ENCODE measurements at regions not wholly inside any gene's neighbourhood (a gene's known extent, or its start where the extent isn't known, plus 50 kb on each side); places are given as distances from the start of the nearest gene placed in this dataset.

GRCh38 chr11:69545976-69546617 is 64.6 kb downstream of the LINC01488 start:
- Mint-ChIP-seq H3K27ac (no peak overlapping the region), H3K4me3 (no peak overlapping the region), H3K36me3 (no peaks in the 10 kb centered on the region), H3K9me3 (peaks cover 9 to 17% (median 12%) of the 10 kb centered on the region in 3 donors), H3K4me1 (peaks cover 0 to 8% (median 7%) of the 10 kb centered on the region in 3 donors), H3K27me3 (peaks cover 19 to 45% of the 10 kb centered on the region in 2 donors)
- Histone ChIP-seq H3K4me3 (ENCODE audit: control insufficient read depth in 1 of 2, extremely low read depth in 1 of 2, low read length in 1 of 2) (no peak overlapping the region), H3K27ac (ENCODE audit: low read length) (no peak overlapping the region), H3K4me1 (ENCODE audit: control insufficient read depth in 1 of 2, extremely low read depth in 1 of 2, insufficient read depth in 2 of 2, low read length in 2 of 2) (peaks cover 0 to 4% of the 10 kb centered on the region in 2 experiments), H3K36me3 (ENCODE audit: control insufficient read depth in 2 of 2, extremely low read depth in 1 of 2, insufficient read depth in 1 of 2, low read length in 1 of 2) (no peaks in the 10 kb centered on the region), H3K9me3 (peaks cover 3% of the 10 kb centered on the region), H3K27me3 (replicated peaks in 1 of 2; ENCODE audit: control insufficient read depth in 2 of 2, extremely low read depth in 1 of 2, insufficient read depth in 2 of 2, low read length in 1 of 2) (peaks cover 0 to 47% of the 10 kb centered on the region in 2 experiments)
- ATAC-seq (replicated peaks in 1 of 4) = no peak
- WGBS (ENCODE audit: insufficient coverage) = 95% methylated on average over 16 of the region's 18 CpGs
- no peak for DNase-seq
- ChIA-PET POLR2A (no interaction called here), CTCF (no interaction called here)

- peaks cover 0 to 4% of the 10 kb centered on the region in 2 experiments for H3K4me1 ChIP-seq (ENCODE audit: control insufficient read depth in 1 of 2, extremely low read depth in 1 of 2, insufficient read depth in 2 of 2, low read length in 2 of 2)
- H3K9me3 Mint-ChIP-seq = peaks cover 9 to 22% (median 13%) of the 10 kb centered on the region in 3 donors
- H3K36me3 Mint-ChIP-seq = peaks cover 3% of the 10 kb centered on the region
- POLR2A ChIA-PET = no interaction called here
- DNase-seq = no peak
- H3K27ac ChIP-seq (ENCODE audit: low read length) = no peak overlapping the region
- H3K36me3 ChIP-seq (ENCODE audit: control insufficient read depth in 2 of 2, extremely low read depth in 1 of 2, insufficient read depth in 1 of 2, low read length in 1 of 2) = no peaks in the 10 kb centered on the region
- H3K27me3 Mint-ChIP-seq = peaks cover 20 to 44% of the 10 kb centered on the region in 2 donors
- H3K4me3 ChIP-seq (ENCODE audit: control insufficient read depth in 1 of 2, extremely low read depth in 1 of 2, low read length in 1 of 2) = no peak overlapping the region
- no peak for ATAC-seq (replicated peaks in 1 of 4)
- WGBS (ENCODE audit: insufficient coverage) = 46% methylated on average over 5 of the region's 16 CpGs
- no peak overlapping the region for H3K27ac Mint-ChIP-seq
- CTCF ChIA-PET = no interaction called here
- no peak overlapping the region for H3K4me3 Mint-ChIP-seq
- H3K4me1 Mint-ChIP-seq = peaks cover 0 to 8% (median 7%) of the 10 kb centered on the region in 3 donors
- peaks cover 3% of the 10 kb centered on the region for H3K9me3 ChIP-seq
- H3K27me3 ChIP-seq (replicated peaks in 1 of 2; ENCODE audit: control insufficient read depth in 2 of 2, extremely low read depth in 1 of 2, insufficient read depth in 2 of 2, low read length in 1 of 2) = peaks cover 0 to 44% of the 10 kb centered on the region in 2 experiments
Measured at GRCh38 chr11:69546735-69547370, 65.4 kb downstream of the LINC01488 start.

- H3K9me3 Mint-ChIP-seq = peaks cover 9 to 25% (median 13%) of the 10 kb centered on the region in 3 donors
- H3K27me3 Mint-ChIP-seq = peaks cover 10 to 18% of the 10 kb centered on the region in 2 donors
- H3K4me3 ChIP-seq (ENCODE audit: control insufficient read depth in 1 of 2, extremely low read depth in 1 of 2, low read length in 1 of 2) = no peak overlapping the region
- no peak overlapping the region for H3K4me3 Mint-ChIP-seq
- CTCF ChIA-PET = no interaction called here
- H3K36me3 Mint-ChIP-seq = peaks cover 6% of the 10 kb centered on the region
- no peak overlapping the region for H3K27ac Mint-ChIP-seq
- no peak for ATAC-seq (replicated peaks in 1 of 4)
- POLR2A ChIA-PET = no interaction called here
- no CpG with 5 or more reads among the region's 1 CpG for WGBS (ENCODE audit: insufficient coverage)
- no peak for DNase-seq
- peaks cover 0 to 4% of the 10 kb centered on the region in 2 experiments for H3K4me1 ChIP-seq (ENCODE audit: control insufficient read depth in 1 of 2, extremely low read depth in 1 of 2, insufficient read depth in 2 of 2, low read length in 2 of 2)
- H3K9me3 ChIP-seq = peaks cover 3% of the 10 kb centered on the region
- peaks cover 0 to 32% of the 10 kb centered on the region in 2 experiments for H3K27me3 ChIP-seq (replicated peaks in 1 of 2; ENCODE audit: control insufficient read depth in 2 of 2, extremely low read depth in 1 of 2, insufficient read depth in 2 of 2, low read length in 1 of 2)
- no peak overlapping the region for H3K27ac ChIP-seq (ENCODE audit: low read length)
- H3K36me3 ChIP-seq (ENCODE audit: control insufficient read depth in 2 of 2, extremely low read depth in 1 of 2, insufficient read depth in 1 of 2, low read length in 1 of 2) = no peaks in the 10 kb centered on the region
- H3K4me1 Mint-ChIP-seq = peaks cover 0 to 8% (median 7%) of the 10 kb centered on the region in 3 donors
Measured at GRCh38 chr11:69550846-69551245, 69.4 kb downstream of the LINC01488 start.

- Mint-ChIP-seq H3K27ac (no peak overlapping the region), H3K4me3 (no peak overlapping the region), H3K27me3 (peaks cover 6 to 10% of the 10 kb centered on the region in 2 donors), H3K36me3 (peaks cover 6% of the 10 kb centered on the region), H3K4me1 (peaks cover 3 to 4% (median 4%) of the 10 kb centered on the region in 3 donors), H3K9me3 (peaks cover 9 to 25% (median 13%) of the 10 kb centered on the region in 3 donors)
- WGBS (ENCODE audit: insufficient coverage) = 100% methylated on average over 3 of the region's 5 CpGs
- ATAC-seq (replicated peaks in 1 of 4) (no peak), DNase-seq (no peak)
- no peak overlapping the region for H3K4me3 ChIP-seq (ENCODE audit: control insufficient read depth in 1 of 2, extremely low read depth in 1 of 2, low read length in 1 of 2)
- H3K9me3 ChIP-seq = peaks cover 3% of the 10 kb centered on the region
- ChIA-PET POLR2A (interaction anchor here in 1 of 2 donors (0.6 kb wide), 1 partner anchor 940 kb away, joined by 3 read pairs; no protein-coding TSS in a partner anchor), CTCF (no interaction called here)
- H3K4me1 ChIP-seq (ENCODE audit: control insufficient read depth in 1 of 2, extremely low read depth in 1 of 2, insufficient read depth in 2 of 2, low read length in 2 of 2) = peaks cover 0 to 1% of the 10 kb centered on the region in 2 experiments
- H3K27me3 ChIP-seq (replicated peaks in 1 of 2; ENCODE audit: control insufficient read depth in 2 of 2, extremely low read depth in 1 of 2, insufficient read depth in 2 of 2, low read length in 1 of 2) = peaks cover 0 to 32% of the 10 kb centered on the region in 2 experiments
- H3K27ac ChIP-seq (ENCODE audit: low read length) = no peak overlapping the region
- H3K36me3 ChIP-seq (ENCODE audit: control insufficient read depth in 2 of 2, extremely low read depth in 1 of 2, insufficient read depth in 1 of 2, low read length in 1 of 2) = no peaks in the 10 kb centered on the region
Measured at GRCh38 chr11:69551963-69552362, 70.5 kb downstream of the LINC01488 start.

DNA sequence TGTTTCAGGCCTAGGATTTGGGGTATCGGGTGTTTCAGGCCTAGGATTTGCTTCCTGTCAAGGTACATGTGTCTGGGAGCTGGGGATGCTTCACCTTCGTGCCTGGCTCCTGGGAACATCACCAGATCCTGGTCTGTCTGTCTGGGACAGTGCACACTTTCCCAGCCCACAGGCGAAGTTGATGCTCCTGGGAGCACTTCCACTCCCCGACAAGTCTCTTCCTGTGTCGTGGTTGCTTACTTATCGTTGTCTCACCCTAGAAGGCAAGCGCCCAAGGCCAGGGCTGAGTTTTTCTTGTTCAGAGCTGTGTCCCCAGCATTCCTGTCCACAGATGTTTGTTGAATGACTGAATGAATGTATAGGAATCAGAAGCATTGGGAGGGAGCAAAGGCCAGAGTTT is 71.5 kb downstream of the LINC01488 start:
- peaks cover 2 to 11% of the 10 kb centered on the region in 2 experiments for H3K4me1 ChIP-seq (ENCODE audit: control insufficient read depth in 1 of 2, extremely low read depth in 1 of 2, insufficient read depth in 2 of 2, low read length in 2 of 2)
- Mint-ChIP-seq H3K27ac (no peak overlapping the region), H3K27me3 (peaks cover 5 to 6% of the 10 kb centered on the region in 2 donors), H3K36me3 (peaks cover 6% of the 10 kb centered on the region), H3K4me1 (peaks cover 5 to 8% (median 8%) of the 10 kb centered on the region in 3 donors), H3K4me3 (no peak overlapping the region), H3K9me3 (peaks cover 9 to 25% (median 13%) of the 10 kb centered on the region in 3 donors)
- WGBS (ENCODE audit: insufficient coverage) = 83% methylated on average over 6 of the region's 7 CpGs
- CTCF ChIA-PET = no interaction called here
- H3K36me3 ChIP-seq (ENCODE audit: control insufficient read depth in 2 of 2, extremely low read depth in 1 of 2, insufficient read depth in 1 of 2, low read length in 1 of 2) = no peaks in the 10 kb centered on the region
- peaks cover 3% of the 10 kb centered on the region for H3K9me3 ChIP-seq
- DNase-seq (no peak), ATAC-seq (replicated peaks in 1 of 4) (no peak)
- POLR2A ChIA-PET = no interaction called here
- no peak overlapping the region for H3K4me3 ChIP-seq (ENCODE audit: control insufficient read depth in 1 of 2, extremely low read depth in 1 of 2, low read length in 1 of 2)
- H3K27me3 ChIP-seq (replicated peaks in 1 of 2; ENCODE audit: control insufficient read depth in 2 of 2, extremely low read depth in 1 of 2, insufficient read depth in 2 of 2, low read length in 1 of 2) = peaks cover 0 to 33% of the 10 kb centered on the region in 2 experiments
- H3K27ac ChIP-seq (ENCODE audit: low read length) = no peak overlapping the region

DNA sequence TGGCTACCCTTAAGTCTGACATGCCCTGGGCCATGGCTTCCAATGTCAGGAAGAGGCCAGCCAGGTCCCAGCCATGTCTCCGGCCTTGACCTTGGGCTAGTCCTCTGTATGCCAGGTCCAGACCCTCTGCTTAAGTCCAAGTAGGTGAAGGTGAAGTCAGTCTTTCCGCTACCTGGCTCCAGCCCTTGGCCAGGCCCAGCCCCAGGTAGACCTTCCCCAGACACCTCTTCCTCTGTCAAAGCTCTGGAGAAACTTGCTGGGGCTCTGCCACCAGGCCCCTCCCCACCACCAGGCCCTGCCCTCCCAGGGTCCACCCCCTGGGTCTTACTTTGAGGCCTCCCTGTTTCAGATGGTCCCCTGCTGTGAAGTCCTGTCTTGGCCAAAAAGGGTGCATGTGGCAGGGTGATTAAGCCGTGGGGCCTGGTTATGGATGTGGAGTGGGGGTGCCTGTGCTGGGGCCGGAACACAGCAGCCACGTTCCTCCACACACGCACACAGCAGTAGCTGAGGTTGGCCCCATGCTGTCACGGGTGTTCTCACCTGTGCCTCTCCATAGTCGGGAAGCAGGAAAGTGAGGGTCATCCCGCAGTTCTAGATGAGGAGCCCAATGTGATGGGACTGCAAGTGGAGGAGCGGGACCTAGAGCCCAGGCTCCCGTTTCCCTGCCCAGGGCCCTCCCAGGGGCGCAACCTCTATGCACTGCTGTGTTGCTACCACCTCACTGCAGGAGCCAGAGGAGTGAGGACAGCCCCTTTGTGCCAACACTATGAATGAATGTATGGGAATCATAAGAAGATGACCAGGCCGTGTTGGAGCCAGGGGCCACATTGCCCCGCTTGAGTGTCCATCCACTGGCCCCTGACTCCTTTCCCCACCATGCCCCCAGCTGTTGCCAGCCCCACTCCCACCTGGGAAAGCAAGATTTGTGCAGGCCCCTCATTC is 72.2 kb downstream of the LINC01488 start:
- no peak for DNase-seq
- no peak for ATAC-seq (replicated peaks in 1 of 4)
- peaks cover 3% of the 10 kb centered on the region for H3K9me3 ChIP-seq
- Mint-ChIP-seq H3K4me3 (no peak overlapping the region), H3K9me3 (peaks cover 9 to 22% (median 11%) of the 10 kb centered on the region in 3 donors), H3K36me3 (peaks cover 6% of the 10 kb centered on the region), H3K27ac (no peak overlapping the region), H3K27me3 (peaks cover 4 to 6% of the 10 kb centered on the region in 2 donors), H3K4me1 (peaks cover 13 to 15% (median 15%) of the 10 kb centered on the region in 3 donors)
- no peaks in the 10 kb centered on the region for H3K36me3 ChIP-seq (ENCODE audit: control insufficient read depth in 2 of 2, extremely low read depth in 1 of 2, insufficient read depth in 1 of 2, low read length in 1 of 2)
- CTCF ChIA-PET = no interaction called here
- POLR2A ChIA-PET = no interaction called here
- peaks cover 0 to 32% of the 10 kb centered on the region in 2 experiments for H3K27me3 ChIP-seq (replicated peaks in 1 of 2; ENCODE audit: control insufficient read depth in 2 of 2, extremely low read depth in 1 of 2, insufficient read depth in 2 of 2, low read length in 1 of 2)
- 87% methylated on average over 9 of the region's 14 CpGs for WGBS (ENCODE audit: insufficient coverage)
- H3K27ac ChIP-seq (ENCODE audit: low read length) = no peak overlapping the region
- H3K4me1 ChIP-seq (ENCODE audit: control insufficient read depth in 1 of 2, extremely low read depth in 1 of 2, insufficient read depth in 2 of 2, low read length in 2 of 2) = peaks cover 9 to 18% of the 10 kb centered on the region in 2 experiments
- H3K4me3 ChIP-seq (ENCODE audit: control insufficient read depth in 1 of 2, extremely low read depth in 1 of 2, low read length in 1 of 2) = no peak overlapping the region

All from T-cell (primary cell).